WTC11 (cell line): ENCODE measurements at regions not wholly inside any gene's neighbourhood (a gene's known extent, or its start where the extent isn't known, plus 50 kb on each side); places are given as distances from the start of the nearest gene placed in this dataset.

Experiments used
- ATAC-seq: fragments of 200-7000 bp; cut with Tn5 transposase; 2 replicates; pipeline ENCODE4 v1.10.0; 2021; ENCODE audit warnings: mild to moderate bottlenecking, moderate library complexity
- CTCF ChIA-PET: fragments of 300-600 bp; sonication (Branson Sonifier 250); formaldehyde crosslinking; loops from one replicate; lab custom pipeline; 2021; ENCODE audit warnings: antibody characterized with exemption; lab: Charles Lee
- POLR2A ChIA-PET: fragments of 350-600 bp; sonication (Branson Sonifier 250); formaldehyde crosslinking; loops from one replicate; lab custom pipeline; 2021; ENCODE audit warnings: antibody characterized with exemption; lab: Charles Lee
- DNase-seq: peaks from one replicate; pipeline ENCODE4 v3.0.0; 2021; ENCODE audit warnings: low spot score
- H3K27ac Mint-ChIP-seq: 2 replicates; pipeline ENCODE4 v1.8.0; 2021; ENCODE audit warnings: mixed read lengths
- H3K27me3 Mint-ChIP-seq: 2 replicates; pipeline ENCODE4 v1.8.0; 2021; ENCODE audit warnings: low read depth, mild to moderate bottlenecking, moderate library complexity, mixed read lengths
- H3K36me3 Mint-ChIP-seq: 2 replicates; pipeline ENCODE4 v1.8.0; 2021; ENCODE audit warnings: mixed read lengths
- H3K4me1 Mint-ChIP-seq: 2 replicates; pipeline ENCODE4 v1.8.0; 2022; ENCODE audit warnings: mixed read lengths
- H3K4me3 Mint-ChIP-seq: 2 replicates; pipeline ENCODE4 v1.8.0; 2021; ENCODE audit warnings: mild to moderate bottlenecking, moderate library complexity, mixed read lengths
- H3K9me3 Mint-ChIP-seq: 2 replicates; pipeline ENCODE4 v1.8.0; 2021; ENCODE audit warnings: mixed read lengths
- ATF1 ChIP-seq: sonication (generic); formaldehyde crosslinking; IDR thresholded peaks from 2 replicates; pipeline ENCODE4 v1.8.1; 2023; ENCODE audit warnings: mild to moderate bottlenecking, moderate library complexity, missing genetic modification reagents
- CTCF ChIP-seq: fragments of 200-600 bp; IDR thresholded peaks from 2 replicates; pipeline ENCODE4 v1.8.0; 2022; ENCODE audit warnings: antibody characterized with exemption
- E2F1 ChIP-seq: sonication (generic); formaldehyde crosslinking; IDR thresholded peaks from 2 replicates; pipeline ENCODE4 v1.8.0; 2022; ENCODE audit warnings: mild to moderate bottlenecking, missing genetic modification reagents
- FOXK1 ChIP-seq: sonication (generic); formaldehyde crosslinking; IDR thresholded peaks from 2 replicates; pipeline ENCODE4 v1.8.0; 2022; ENCODE audit warnings: mild to moderate bottlenecking, moderate library complexity, missing genetic modification reagents
- FOXP1 ChIP-seq: sonication (generic); formaldehyde crosslinking; IDR thresholded peaks from 2 replicates; pipeline ENCODE4 v1.8.0; 2022; ENCODE audit warnings: missing genetic modification reagents, mild to moderate bottlenecking, moderate library complexity, borderline replicate concordance
- HMGA2 ChIP-seq: fragments of 250-450 bp; sonication (Bioruptor Pico); IDR thresholded peaks from 2 replicates; pipeline ENCODE4 v1.4.0; 2021; ENCODE audit warnings: mild to moderate bottlenecking, moderate library complexity
- JUN ChIP-seq: sonication (generic); formaldehyde crosslinking; IDR thresholded peaks from 2 replicates; pipeline ENCODE4 v1.8.0; 2023; ENCODE audit warnings: mild to moderate bottlenecking, missing genetic modification reagents
- MAX ChIP-seq: sonication (generic); formaldehyde crosslinking; IDR thresholded peaks from 2 replicates; pipeline ENCODE4 v1.8.0; 2022; ENCODE audit warnings: mild to moderate bottlenecking, missing genetic modification reagents
- MLX ChIP-seq: sonication (generic); formaldehyde crosslinking; IDR thresholded peaks from 2 replicates; pipeline ENCODE4 v1.8.1; 2023; ENCODE audit warnings: mild to moderate bottlenecking, missing genetic modification reagents, moderate library complexity
- MYBL2 ChIP-seq: sonication (generic); formaldehyde crosslinking; IDR thresholded peaks from 2 replicates; pipeline ENCODE4 v1.8.1; 2023; ENCODE audit warnings: mild to moderate bottlenecking, moderate library complexity, missing genetic modification reagents
- NFATC4 ChIP-seq: fragments of 250-450 bp; sonication (Bioruptor Pico); IDR thresholded peaks from 2 replicates; pipeline ENCODE4 v1.9.0; 2021; ENCODE audit warnings: mild to moderate bottlenecking
- NFE2L1 ChIP-seq: sonication (generic); formaldehyde crosslinking; IDR thresholded peaks from 2 replicates; pipeline ENCODE4 v1.8.1; 2023; ENCODE audit warnings: missing genetic modification reagents
- OVOL2 ChIP-seq: fragments of 250-450 bp; sonication (Bioruptor Pico); IDR thresholded peaks from 2 replicates; pipeline ENCODE4 v1.9.0; 2021; ENCODE audit warnings: mild to moderate bottlenecking, borderline replicate concordance
- PRRX2 ChIP-seq: fragments of 250-450 bp; sonication (Bioruptor Pico); IDR thresholded peaks from 2 replicates; pipeline ENCODE4 v1.8.0; 2021; ENCODE audit warnings: mild to moderate bottlenecking
- RORB ChIP-seq: fragments of 250-450 bp; sonication (Bioruptor Pico); IDR thresholded peaks from 2 replicates; pipeline ENCODE4 v1.9.0; 2021; ENCODE audit warnings: mild to moderate bottlenecking
- SMAD3 ChIP-seq: sonication (generic); formaldehyde crosslinking; IDR thresholded peaks from 2 replicates; pipeline ENCODE4 v1.8.0; 2022; ENCODE audit warnings: missing genetic modification reagents, mild to moderate bottlenecking, borderline replicate concordance
- SP1 ChIP-seq: sonication (generic); formaldehyde crosslinking; conservative IDR thresholded peaks from 2 replicates; pipeline ENCODE4 v1.8.1; 2022; ENCODE audit warnings: missing genetic modification reagents
- USF1 ChIP-seq: sonication (generic); formaldehyde crosslinking; IDR thresholded peaks from 2 replicates; pipeline ENCODE4 v1.8.0; 2022; ENCODE audit warnings: mild to moderate bottlenecking, missing genetic modification reagents
- ZNF138 ChIP-seq: sonication (generic); formaldehyde crosslinking; conservative IDR thresholded peaks from 2 replicates; pipeline ENCODE4 v1.8.1; 2022; ENCODE audit warnings: mild to moderate bottlenecking, moderate library complexity, missing genetic modification reagents
- ZNF219 ChIP-seq: sonication (generic); formaldehyde crosslinking; IDR thresholded peaks from 2 replicates; pipeline ENCODE4 v1.8.0; 2023; ENCODE audit warnings: missing genetic modification reagents, mild to moderate bottlenecking, borderline replicate concordance
- ZNF281 ChIP-seq: sonication (generic); formaldehyde crosslinking; IDR thresholded peaks from 2 replicates; pipeline ENCODE4 v1.8.0; 2023; ENCODE audit warnings: mild to moderate bottlenecking, missing genetic modification reagents
- ZNF423 ChIP-seq: fragments of 250-450 bp; sonication (Bioruptor Pico); IDR thresholded peaks from 2 replicates; pipeline ENCODE4 v2.1.2; 2022; ENCODE audit warnings: mild to moderate bottlenecking, moderate library complexity
- ZNF512 ChIP-seq: sonication (generic); formaldehyde crosslinking; IDR thresholded peaks from 2 replicates; pipeline ENCODE4 v1.8.1; 2022; ENCODE audit warnings: missing genetic modification reagents, borderline replicate concordance

GRCh38 chr14:28297559-28297958 lies 469.0 kb upstream of the FOXG1 start:
- peaks cover 8% of the 10 kb centered on the region for H3K4me1 Mint-ChIP-seq
- DNase-seq: no peak
- H3K27me3 Mint-ChIP-seq: peaks cover 5% of the 10 kb centered on the region
- H3K36me3 Mint-ChIP-seq: peaks cover 7% of the 10 kb centered on the region
- peaks cover 29% of the 10 kb centered on the region for H3K9me3 Mint-ChIP-seq
- ChIA-PET POLR2A (no interaction called here), CTCF (interaction anchor here (1.4 kb wide), 1 partner anchor 20 kb away, joined by 3 read pairs; no protein-coding TSS in a partner anchor)
- ATAC-seq: no peak
- TF ChIP-seq ZNF219 (CRISPR knock-in tag) (no peak), ZNF138 (CRISPR knock-in tag) (no peak), ZNF281 (CRISPR knock-in tag) (no peak), MYBL2 (CRISPR knock-in tag) (no peak)
- H3K27ac Mint-ChIP-seq: no peak overlapping the region
- H3K4me3 Mint-ChIP-seq: no peak overlapping the region

GRCh38 chr14:28298156-28298555 lies 468.4 kb upstream of the FOXG1 start:
- Mint-ChIP-seq H3K4me1 (peaks cover 8% of the 10 kb centered on the region), H3K36me3 (peaks cover 7% of the 10 kb centered on the region), H3K27me3 (peaks cover 5% of the 10 kb centered on the region), H3K9me3 (peaks cover 29% of the 10 kb centered on the region), H3K4me3 (no peak overlapping the region), H3K27ac (no peak overlapping the region)
- TF ChIP-seq ZNF219 (CRISPR knock-in tag) (no peak), MLX (CRISPR knock-in tag) (no peak), ATF1 (CRISPR knock-in tag) (no peak), E2F1 (CRISPR knock-in tag) (no peak), RORB (CRISPR knock-in tag) (no peak), CTCF (no peak), NFE2L1 (CRISPR knock-in tag) (no peak), USF1 (no peak), SMAD3 (CRISPR knock-in tag) (no peak)
- ATAC-seq: no peak
- CTCF ChIA-PET: interaction anchor here (1.4 kb wide), 1 partner anchor 19 kb away, joined by 3 read pairs; no protein-coding TSS in a partner anchor
- POLR2A ChIA-PET: no interaction called here
- no peak for DNase-seq

- ATAC-seq (no peak), DNase-seq (no peak)
- no peak overlapping the region for H3K4me3 Mint-ChIP-seq
- H3K27me3 Mint-ChIP-seq: peaks cover 5% of the 10 kb centered on the region
- peaks cover 29% of the 10 kb centered on the region for H3K9me3 Mint-ChIP-seq
- H3K4me1 Mint-ChIP-seq: peaks cover 8% of the 10 kb centered on the region
- peaks cover 7% of the 10 kb centered on the region for H3K36me3 Mint-ChIP-seq
- H3K27ac Mint-ChIP-seq: no peak overlapping the region
- CTCF ChIA-PET: no interaction called here
- POLR2A ChIA-PET: no interaction called here
- TF ChIP-seq FOXK1 (CRISPR knock-in tag): no peak
- no peak for TF ChIP-seq ZNF423 (CRISPR knock-in tag)
- TF ChIP-seq JUN: no peak
- no peak for TF ChIP-seq ZNF138 (CRISPR knock-in tag)
- TF ChIP-seq FOXP1 (CRISPR knock-in tag): no peak
- TF ChIP-seq ZNF512 (CRISPR knock-in tag): no peak
- TF ChIP-seq OVOL2 (CRISPR knock-in tag): no peak
- no peak for TF ChIP-seq HMGA2
- no peak for TF ChIP-seq MYBL2 (CRISPR knock-in tag)
- TF ChIP-seq RORB (CRISPR knock-in tag): no peak
- TF ChIP-seq PRRX2 (CRISPR knock-in tag): no peak
- no peak for TF ChIP-seq NFATC4 (CRISPR knock-in tag)
- TF ChIP-seq MAX (CRISPR knock-in tag): no peak
- no peak for TF ChIP-seq SP1
These were observed 467.4 kb upstream of the FOXG1 start for GRCh38 chr14:28299227-28299626.
